Vagina (tissue), 2 donors: ENCODE measurements at regions not wholly inside any gene's neighbourhood (a gene's known extent, or its start where the extent isn't known, plus 50 kb on each side); places are given as distances from the start of the nearest gene placed in this dataset.

Experiments
- POLR2A ChIP-seq, 2 donors: fragments of 450-650 bp; IDR thresholded peaks; one replicate each; pipeline ENCODE4 v1.6.1; 2017; ENCODE audit warnings: antibody characterized with exemption in 2 of 2, mild to moderate bottlenecking in 2 of 2, moderate library complexity in 2 of 2
- TF ChIP-seq, protein P1 (sequence below), 3 experiments: fragments of 450-650 bp in 2 of 3; fragments of 200-600 bp in 1 of 3; sonication (generic) in 1 of 3; IDR thresholded peaks; one replicate each; pipeline ENCODE4 v1.5.1; 2017 to 2019; ENCODE audit warnings: antibody characterized with exemption in 3 of 3, mild to moderate bottlenecking in 2 of 3, moderate library complexity in 2 of 3

DNA sequence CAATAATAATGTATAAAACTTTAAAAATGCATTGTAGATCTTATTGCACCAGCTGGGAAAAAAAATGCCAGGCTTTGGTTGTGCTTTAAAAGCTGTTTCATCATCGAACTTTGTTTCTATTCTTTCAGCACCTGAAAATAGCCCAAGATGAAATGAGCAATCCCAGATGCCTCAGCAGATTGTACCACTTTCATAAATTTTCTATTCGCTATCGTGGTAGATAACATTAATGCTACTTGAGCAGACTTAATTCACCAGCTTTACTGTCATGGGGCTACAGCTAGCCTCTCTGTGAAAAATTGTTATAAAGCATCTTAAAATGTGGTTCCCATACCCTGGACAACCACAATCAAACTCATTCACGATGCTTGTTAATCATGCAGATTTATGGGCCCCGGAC is 599.6 kb upstream of the HS3ST1 start:
- TF ChIP-seq, protein P1, sequence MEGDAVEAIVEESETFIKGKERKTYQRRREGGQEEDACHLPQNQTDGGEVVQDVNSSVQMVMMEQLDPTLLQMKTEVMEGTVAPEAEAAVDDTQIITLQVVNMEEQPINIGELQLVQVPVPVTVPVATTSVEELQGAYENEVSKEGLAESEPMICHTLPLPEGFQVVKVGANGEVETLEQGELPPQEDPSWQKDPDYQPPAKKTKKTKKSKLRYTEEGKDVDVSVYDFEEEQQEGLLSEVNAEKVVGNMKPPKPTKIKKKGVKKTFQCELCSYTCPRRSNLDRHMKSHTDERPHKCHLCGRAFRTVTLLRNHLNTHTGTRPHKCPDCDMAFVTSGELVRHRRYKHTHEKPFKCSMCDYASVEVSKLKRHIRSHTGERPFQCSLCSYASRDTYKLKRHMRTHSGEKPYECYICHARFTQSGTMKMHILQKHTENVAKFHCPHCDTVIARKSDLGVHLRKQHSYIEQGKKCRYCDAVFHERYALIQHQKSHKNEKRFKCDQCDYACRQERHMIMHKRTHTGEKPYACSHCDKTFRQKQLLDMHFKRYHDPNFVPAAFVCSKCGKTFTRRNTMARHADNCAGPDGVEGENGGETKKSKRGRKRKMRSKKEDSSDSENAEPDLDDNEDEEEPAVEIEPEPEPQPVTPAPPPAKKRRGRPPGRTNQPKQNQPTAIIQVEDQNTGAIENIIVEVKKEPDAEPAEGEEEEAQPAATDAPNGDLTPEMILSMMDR (IDR thresholded peaks at IDR 0.05), result no peak
- no peak for TF ChIP-seq POLR2A (IDR thresholded peaks at IDR 0.05)
